ENCODE measurements at regions not wholly inside any gene's neighbourhood (a gene's known extent, or its start where the extent isn't known, plus 50 kb on each side); places are given as distances from the start of the nearest gene placed in this dataset.
"Not testable (repeated sequence)": the region's sequence is repeated elsewhere in the genome, so short reads cannot be mapped to it uniquely, and the experiment has no call there.

DNA sequence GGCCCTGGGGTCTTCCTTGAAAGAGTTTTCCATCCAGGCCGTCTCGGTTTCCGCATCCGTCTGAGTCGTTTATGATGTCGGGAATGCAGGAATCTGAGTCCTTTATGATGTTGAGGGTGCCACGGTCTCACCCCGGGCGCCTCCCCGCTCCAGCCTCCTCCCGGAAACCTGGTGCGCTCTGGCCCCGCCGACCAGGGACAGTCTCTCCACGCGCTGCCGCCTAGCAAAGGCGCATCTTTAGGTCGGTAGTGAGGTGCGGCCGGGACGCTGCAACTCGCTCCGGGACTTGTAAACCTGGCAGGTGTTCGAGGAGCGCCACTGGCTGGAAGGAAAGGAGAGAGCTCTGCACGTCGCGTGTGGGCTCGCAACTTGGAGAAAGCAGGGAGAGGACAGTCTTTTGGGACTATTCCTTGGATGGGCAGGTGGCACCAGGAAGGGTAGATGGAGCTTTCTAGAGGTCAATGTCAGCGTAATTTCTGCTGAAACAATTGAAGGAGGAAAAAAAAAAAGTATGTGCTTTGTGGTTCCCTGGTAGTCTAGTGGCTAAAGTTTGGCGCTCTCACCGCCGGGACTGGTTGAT is 132.0 kb downstream of the FAM72B start:
- DNase-seq = not testable (repeated sequence)

DNA sequence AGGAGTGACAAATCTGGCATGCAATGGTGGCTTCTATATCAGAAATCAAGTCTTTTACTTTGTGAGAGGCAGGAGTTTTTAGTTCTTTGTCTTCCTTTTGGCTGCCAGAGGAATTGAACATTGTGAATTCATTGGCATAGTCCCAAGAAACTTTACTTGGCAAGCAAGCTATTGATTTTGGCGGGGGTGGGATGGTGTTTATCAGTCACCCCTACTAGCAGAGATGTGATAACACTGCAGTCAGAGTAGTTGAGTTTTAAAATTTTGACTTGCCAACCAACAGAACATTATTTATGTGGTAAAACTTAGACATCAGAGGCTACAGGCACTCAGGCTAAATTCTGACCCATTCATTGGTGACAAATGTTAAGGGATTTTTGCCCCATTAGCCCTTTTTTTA is 129.2 kb downstream of the FAM72B start:
- not testable (repeated sequence) for DNase-seq

DNA sequence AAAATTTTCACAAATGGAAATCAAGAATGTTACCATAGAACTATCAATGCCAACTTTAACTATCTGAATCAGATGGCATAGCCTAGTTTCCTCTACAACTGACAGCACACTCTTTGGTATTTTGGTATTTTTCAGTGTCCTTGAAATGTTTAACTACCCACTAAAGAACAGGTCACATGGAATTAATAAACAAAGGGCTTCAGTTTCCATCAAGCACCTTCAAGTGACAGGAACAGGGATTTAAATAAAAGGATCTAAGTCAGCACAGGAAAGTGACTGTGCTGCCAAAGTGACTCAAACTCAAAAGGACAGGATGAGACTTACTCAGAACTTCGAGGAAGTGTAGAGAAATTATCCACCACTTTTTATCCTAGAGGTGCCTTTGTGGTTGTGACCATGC is 117.2 kb downstream of the FAM72B start:
- DNase-seq = not testable (repeated sequence)

- DNase-seq = not testable (repeated sequence)
Measured at GRCh38 chr1:121068738-121069499, 115.2 kb downstream of the FAM72B start.

GRCh38 chr1:121073852-121074251 is 110.3 kb downstream of the FAM72B start:
- DNase-seq = not testable (repeated sequence)

DNA sequence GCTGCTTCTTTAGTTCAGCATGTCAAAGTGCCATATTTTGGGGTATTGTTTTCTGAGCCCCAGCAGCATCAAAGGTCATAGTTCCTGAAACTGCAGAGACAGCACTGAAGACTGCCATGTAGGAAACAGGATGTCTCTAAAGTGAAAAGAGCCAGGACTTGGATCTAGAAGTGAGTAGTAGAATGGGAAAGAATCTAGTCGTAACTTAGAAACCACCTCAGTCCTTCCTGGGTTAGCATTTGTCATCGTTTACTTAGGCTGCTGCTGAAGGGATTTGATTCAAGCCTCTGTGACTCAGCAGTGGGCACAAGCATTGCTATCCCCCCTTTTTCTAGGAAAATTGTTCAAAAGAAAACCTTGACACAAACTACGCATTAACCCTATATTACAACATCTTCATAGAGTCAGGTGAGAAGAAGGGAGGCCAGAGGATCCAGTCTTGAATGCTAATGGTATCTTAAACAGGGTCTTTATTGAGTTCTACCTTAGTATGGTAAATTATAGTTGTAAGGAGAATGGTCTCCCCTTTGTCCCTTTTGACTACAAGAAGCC is 108.8 kb downstream of the FAM72B start:
- not testable (repeated sequence) for DNase-seq

DNA sequence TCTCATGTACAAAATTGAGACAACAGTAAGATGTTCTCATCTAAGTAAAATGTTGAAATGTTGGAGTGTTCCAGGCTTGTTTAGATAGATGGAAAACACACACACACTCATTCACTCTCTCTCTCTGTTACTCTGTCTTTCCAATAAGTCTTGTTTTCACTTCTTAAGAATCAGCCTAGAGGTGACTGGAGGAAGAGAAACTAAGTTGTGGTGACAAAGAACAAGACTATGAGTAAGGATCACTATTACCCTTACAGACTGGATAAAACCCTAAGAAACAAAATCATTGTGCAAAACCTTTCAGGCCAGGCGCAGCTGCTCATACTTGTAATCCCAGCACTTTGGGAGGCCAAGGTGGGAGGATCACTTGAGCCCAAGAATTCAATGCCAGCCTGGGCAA is 107.5 kb downstream of the FAM72B start:
- not testable (repeated sequence) for DNase-seq

DNA sequence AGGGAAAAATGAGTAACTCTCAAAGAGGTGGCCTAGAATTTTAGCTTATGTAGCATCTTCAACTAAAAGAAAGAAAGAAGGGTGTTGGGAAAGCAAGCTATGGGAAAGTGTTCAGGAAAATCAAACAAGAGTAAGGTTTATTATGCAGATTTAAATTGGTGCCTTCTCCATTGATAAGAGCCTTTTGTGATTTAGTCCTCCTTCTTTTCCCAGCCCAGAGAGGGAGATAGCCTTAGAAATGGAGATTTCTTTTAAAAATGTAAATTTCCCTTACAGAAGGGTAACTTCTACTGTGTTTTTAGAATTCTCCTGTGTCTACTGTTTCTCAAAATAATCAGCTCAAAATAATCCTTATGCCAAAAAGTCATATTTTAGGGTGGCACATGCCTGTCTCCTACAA is 104.5 kb downstream of the FAM72B start:
- DNase-seq = not testable (repeated sequence)

DNA sequence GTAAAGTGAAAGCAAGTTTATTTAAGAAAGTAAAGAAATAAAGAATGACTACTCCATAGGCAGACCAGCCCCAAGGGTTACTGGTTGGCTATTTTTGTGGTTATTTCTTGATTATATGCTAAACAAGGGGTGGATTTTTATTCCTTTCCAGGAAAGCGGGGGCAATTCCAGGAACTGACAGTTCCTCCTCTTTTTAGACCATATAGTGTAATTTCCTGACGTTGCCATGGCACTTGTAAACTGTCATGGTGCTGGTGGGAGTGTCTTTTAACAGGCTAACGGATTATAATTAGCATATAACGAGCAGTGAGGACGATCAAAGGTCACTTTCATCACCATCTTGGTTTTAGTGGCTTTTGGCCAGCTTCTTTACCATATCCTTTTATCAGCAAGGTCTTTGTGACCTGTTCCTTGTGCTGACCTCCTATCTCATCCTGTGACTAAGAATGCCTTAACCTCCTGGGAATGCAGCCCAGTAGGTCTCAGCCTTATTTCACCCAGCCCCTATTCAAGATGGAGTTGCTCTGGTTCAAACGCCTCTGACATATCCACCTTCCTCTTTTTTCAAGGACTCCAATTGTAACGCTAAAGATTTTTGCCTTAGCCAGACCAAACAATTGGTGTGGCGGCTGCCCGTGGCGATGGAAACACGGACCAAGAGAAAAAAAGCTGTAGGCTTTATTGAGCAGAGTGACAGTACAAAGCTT is 103.8 kb downstream of the FAM72B start:
- not testable (repeated sequence) for DNase-seq

DNA sequence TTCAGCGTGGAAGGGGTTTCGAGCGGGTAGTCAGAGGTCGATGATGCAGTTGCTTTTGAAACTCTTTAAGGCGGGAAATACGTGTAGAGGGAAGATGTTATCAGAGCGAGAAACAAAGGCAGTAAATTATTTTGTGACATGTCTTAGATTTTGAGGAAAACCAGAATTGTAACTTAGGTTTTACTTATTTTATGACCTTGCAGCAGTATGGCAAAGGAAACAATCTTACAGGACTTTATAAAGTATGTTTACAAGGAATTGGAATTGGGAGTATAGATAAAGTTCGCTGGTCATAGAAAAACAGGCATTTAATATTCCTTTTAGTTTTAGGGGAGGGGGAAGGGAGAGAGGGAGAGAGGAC is 103.3 kb downstream of the FAM72B start:
- DNase-seq = not testable (repeated sequence)

DNA sequence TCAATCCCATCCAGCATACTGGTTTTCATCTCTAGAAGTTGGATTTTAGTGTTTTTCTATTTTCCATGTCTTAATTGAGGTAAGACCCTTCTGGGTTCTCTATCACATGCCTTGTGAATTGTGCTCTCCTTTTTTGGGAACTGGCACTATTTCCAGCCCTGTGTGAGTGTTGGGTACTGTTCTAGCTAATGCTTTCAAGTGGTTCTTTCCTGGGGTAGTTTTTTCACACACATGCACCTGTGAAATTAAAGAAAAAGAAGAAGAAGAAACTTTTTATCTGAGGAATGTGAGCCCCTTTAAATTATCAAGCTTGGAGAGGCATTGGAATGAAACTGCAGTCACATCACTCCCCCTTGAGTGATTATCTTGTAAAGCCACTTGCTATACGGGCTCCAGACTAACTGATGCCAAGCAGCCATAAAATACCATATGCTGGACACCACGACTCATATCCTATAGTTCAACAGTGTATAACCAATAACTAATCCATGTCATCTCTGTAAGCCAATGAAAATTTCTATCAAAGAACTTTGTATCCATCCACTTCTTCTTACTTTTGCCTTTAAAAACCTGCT is 102.4 kb downstream of the FAM72B start:
- DNase-seq = not testable (repeated sequence)

- DNase-seq = not testable (repeated sequence)
Measured at GRCh38 chr1:121082995-121083394, 101.1 kb downstream of the FAM72B start.

DNA sequence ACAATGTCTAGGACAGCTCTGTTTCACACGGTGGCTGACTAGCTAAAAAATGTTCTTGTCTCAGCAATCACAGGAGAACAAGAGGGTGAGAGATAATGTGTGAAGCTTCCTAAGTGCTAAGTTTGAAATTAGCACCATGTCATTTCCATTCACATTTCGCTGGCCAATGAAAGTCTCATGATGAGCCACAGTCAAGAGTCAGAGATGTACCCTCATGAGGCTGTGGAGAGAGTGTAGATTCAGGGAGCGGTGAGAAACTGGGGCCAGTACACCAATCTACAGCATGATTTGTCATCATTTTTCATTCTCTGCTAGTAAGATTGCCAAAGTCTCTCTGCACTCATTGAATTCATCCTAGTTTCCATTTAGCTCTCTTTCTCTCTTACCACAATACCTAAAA is 97.9 kb downstream of the FAM72B start:
- DNase-seq = not testable (repeated sequence)

GRCh38 chr1:121087221-121087620 is 96.9 kb downstream of the FAM72B start:
- DNase-seq = not testable (repeated sequence)

- DNase-seq = not testable (repeated sequence)
Measured at GRCh38 chr1:121088568-121088967, 95.6 kb downstream of the FAM72B start.

- DNase-seq = not testable (repeated sequence)
Measured at GRCh38 chr1:121092329-121092968, 91.7 kb downstream of the FAM72B start.

GRCh38 chr1:121095014-121095413 is 89.1 kb downstream of the FAM72B start:
- not testable (repeated sequence) for DNase-seq

GRCh38 chr1:121097127-121097866 is 86.8 kb downstream of the FAM72B start:
- peak; percentile 53 to 77 (median 63) for DNase-seq

DNA sequence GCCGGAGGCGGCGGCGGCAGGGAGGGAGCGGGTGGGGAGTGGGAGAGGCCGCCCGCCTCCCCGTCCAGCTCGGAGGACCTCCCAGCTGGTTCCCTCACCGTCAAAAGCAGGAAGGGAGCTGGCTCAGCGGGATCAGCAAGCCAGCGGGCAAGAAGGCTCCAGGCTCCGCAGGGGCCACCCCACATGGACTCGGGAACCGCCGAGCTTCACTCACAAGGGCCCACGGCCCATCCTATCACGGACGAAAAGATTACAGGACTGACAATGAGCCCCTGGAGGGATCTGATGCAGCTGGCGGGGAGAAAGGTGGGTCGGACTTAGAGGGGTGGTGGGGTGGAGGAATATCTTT is 86.3 kb downstream of the FAM72B start:
- DNase-seq = not testable (repeated sequence)

DNA sequence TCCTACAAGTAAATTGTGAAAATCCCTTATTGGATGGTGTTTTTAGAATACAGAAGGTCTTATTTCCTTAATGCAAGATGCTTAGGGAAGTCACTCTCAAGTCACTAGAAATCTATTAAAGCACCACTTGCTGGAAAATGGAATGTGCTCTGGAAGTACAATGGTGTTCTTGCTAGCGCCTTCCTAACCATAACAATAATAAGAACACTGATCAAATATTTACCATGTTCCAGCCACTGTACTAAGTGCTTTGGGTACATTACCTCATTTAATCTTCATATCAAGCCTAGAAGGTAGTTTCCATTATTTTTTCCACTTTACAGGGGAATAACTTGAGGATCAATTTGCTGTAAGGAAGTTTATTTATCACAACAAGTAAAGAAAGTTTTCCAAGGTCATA is 75.1 kb downstream of the FAM72B start:
- not testable (repeated sequence) for DNase-seq

GRCh38 chr1:121116522-121117297 is 67.4 kb downstream of the FAM72B start:
- not testable (repeated sequence) for DNase-seq

Measured in activated naive CD4-positive, alpha-beta T cell (primary cell).